Testis (tissue), 2 donors: ENCODE measurements at regions not wholly inside any gene's neighbourhood (a gene's known extent, or its start where the extent isn't known, plus 50 kb on each side); places are given as distances from the start of the nearest gene placed in this dataset.

Experiments used
- POLR2A ChIP-seq: fragments of 450-650 bp; IDR thresholded peaks from one replicate; pipeline ENCODE4 v1.6.1; 2017; ENCODE audit warnings: antibody characterized with exemption, mild to moderate bottlenecking, moderate library complexity
- TF ChIP-seq, protein P1 (sequence below), 3 experiments: fragments of 450-650 bp in 2 of 3; fragments of 200-600 bp in 1 of 3; sonication (generic) in 1 of 3; IDR thresholded peaks; one replicate each; pipeline ENCODE4 v1.5.1; 2016 to 2019; ENCODE audit warnings: antibody characterized with exemption in 3 of 3, mild to moderate bottlenecking in 2 of 3, moderate library complexity in 1 of 3

DNA sequence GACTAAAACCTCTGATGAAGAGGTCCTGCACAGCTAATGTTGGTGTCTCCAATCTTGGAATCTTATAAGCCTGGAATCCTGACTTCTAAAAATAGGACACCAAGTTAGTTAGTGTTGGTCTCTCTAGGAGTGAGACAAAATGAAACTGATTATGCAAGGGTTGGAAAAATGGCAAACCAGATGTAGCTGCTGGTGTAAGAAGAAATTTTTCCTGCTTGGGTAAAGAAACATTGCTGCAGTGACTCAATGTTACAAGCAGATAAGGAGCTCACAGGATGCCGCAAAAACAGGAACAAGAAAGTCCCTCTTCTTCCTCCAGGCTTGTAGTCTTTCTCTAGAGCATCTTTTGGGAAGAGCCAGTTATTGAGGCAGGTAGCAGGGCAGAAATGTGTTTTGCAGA lies 449.0 kb downstream of the ETV1 start:
- no peak for TF ChIP-seq POLR2A
- TF ChIP-seq, protein P1, sequence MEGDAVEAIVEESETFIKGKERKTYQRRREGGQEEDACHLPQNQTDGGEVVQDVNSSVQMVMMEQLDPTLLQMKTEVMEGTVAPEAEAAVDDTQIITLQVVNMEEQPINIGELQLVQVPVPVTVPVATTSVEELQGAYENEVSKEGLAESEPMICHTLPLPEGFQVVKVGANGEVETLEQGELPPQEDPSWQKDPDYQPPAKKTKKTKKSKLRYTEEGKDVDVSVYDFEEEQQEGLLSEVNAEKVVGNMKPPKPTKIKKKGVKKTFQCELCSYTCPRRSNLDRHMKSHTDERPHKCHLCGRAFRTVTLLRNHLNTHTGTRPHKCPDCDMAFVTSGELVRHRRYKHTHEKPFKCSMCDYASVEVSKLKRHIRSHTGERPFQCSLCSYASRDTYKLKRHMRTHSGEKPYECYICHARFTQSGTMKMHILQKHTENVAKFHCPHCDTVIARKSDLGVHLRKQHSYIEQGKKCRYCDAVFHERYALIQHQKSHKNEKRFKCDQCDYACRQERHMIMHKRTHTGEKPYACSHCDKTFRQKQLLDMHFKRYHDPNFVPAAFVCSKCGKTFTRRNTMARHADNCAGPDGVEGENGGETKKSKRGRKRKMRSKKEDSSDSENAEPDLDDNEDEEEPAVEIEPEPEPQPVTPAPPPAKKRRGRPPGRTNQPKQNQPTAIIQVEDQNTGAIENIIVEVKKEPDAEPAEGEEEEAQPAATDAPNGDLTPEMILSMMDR (IDR thresholded peaks at IDR 0.05) = no peak
